Midbrain (tissue), 1 donor: ENCODE measurements at regions not wholly inside any gene's neighbourhood (a gene's known extent, or its start where the extent isn't known, plus 50 kb on each side); places are given as distances from the start of the nearest gene placed in this dataset.

ENCODE experiments used
- DNase-seq: peaks from one replicate; lab custom pipeline; 2025; lab: John Stamatoyannopoulos, UW

DNA sequence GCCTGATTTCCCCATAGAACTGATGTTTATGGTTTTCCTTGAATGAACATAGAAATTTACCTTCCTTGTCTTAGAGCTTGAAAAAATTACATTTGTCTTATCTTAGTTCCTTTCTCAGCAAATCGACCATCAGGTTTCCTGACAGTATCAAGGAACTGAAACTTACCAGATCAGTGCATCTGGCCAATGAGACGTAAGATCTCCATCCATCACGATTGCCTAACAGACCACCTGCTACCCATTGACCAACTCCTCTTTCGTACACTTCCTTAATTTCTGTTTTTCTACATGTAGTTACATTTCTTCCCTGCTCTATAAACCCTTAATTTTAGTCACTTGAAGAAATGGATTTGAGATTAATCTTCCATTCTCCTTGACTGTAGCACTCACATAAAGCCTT is 57.4 kb upstream of the TMPRSS15 start:
- no peak for DNase-seq

GRCh38 chr21:18461743-18462142 is 58.2 kb upstream of the TMPRSS15 start:
- no peak for DNase-seq

GRCh38 chr21:18467715-18468114 is 64.1 kb upstream of the TMPRSS15 start:
- DNase-seq = no peak

DNA sequence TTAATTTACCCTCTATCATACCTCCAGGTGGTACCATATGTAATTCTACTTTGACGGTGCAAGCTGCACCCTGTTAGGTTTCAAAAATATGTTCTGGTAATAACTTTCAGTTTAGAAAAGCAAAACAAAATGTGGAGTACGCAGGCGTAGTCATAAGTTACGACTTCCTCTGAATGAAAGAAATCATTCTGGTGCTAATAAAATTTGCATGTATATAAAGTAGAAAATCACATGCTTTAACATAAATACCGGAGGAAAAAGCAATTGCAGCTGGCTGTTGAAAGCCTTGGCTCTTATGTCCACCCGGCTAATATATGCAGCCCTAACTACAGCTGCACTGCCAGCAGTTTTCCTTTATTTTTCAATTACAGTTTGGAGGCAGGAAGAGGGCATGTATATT is 65.2 kb upstream of the TMPRSS15 start:
- no peak for DNase-seq

DNA sequence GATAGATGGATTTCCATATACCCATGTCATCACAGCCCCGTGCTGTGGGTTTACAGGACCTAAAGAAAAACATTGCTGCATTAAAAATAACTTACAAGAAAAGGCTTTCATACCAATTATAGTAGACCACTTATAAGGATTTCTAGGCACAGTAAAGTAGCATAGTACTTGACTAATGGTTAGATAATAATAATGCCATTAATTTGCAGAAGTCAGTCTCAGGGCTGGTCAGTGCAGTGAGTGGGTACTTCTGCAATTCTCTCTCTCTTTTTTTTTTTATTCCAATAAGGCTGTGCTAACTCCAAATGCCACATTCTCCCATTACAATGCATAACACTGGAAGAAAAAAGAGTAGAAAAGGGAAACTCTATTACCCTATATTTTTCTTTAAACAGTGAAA is 73.1 kb upstream of the TMPRSS15 start:
- no peak for DNase-seq

DNA sequence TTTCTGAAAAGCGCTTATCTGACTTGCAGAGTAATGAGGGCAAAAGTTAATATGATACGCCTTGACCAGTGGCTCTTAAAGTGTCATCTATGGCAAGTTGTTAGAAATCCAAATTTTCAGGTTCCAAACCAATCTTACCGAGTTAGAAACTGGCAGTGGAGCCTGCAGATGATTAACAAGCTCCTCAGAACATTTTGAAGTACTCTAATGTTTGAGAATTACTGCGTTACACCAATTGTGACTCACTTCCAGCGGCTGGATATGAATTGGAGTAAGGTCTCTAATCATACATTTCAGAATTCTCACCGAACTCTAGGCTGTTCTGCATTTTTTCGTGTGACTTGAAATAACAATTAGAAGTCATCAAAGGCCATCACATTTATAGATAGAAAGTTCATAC is 73.5 kb upstream of the TMPRSS15 start:
- DNase-seq = no peak

DNA sequence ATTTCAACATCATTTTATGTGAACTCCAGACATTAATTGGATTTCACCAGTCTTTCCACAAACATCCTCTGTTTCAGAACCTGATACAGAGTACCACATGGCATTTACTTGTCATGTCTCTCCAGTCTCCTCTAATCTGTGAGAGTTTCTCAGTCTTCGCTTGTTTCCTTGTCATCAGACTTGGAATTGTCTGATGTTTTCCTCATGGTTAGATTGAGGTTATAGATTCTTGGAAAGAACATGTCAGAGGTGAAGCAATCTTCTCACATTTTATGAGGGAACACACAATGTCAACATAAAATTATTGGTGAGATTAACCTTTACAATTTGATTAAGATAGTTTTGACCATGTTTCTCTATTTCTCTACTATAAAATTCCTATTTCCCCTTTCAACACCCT is 74.9 kb upstream of the TMPRSS15 start:
- no peak for DNase-seq

DNA sequence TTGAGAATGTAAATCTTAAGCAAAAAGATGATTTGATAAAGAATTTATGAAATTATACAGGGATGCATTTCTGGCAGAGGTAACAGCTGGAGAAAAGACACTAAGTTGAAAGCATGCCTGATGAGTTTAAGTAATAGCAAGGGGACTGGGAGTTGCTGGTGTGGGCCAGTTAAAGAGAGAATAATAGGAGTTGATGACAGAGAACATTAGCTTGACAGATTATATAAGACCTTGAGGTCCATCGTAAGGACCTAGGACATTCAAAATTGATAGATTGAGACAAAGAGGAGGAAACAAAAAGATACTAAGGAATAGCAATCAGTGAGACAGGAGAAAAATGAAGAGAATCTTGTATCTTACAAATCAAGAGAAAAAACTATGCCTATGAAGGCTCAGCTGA is 84.7 kb upstream of the TMPRSS15 start:
- DNase-seq = no peak

- DNase-seq = no peak
Observed at GRCh38 chr21:18493422-18493821, 89.8 kb upstream of the TMPRSS15 start.

DNA sequence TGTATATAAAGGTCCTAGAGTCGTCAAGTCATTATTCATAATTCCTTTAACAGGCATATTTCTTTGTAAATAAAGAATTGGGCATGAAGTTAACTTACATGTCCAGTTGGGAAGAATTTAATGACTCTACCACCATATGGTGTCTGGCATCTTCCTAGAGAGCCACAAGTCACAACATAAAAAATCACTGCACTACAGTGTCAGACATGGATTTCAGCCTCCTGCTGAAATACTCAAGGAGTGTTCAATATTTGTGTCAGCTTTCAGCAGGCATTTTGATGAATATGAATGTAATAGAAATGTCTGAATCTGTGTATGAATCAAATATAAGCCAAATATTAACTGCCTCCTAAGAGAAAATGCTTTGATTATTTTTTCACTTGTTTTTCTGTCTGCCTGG is 91.9 kb upstream of the TMPRSS15 start:
- no peak for DNase-seq

DNA sequence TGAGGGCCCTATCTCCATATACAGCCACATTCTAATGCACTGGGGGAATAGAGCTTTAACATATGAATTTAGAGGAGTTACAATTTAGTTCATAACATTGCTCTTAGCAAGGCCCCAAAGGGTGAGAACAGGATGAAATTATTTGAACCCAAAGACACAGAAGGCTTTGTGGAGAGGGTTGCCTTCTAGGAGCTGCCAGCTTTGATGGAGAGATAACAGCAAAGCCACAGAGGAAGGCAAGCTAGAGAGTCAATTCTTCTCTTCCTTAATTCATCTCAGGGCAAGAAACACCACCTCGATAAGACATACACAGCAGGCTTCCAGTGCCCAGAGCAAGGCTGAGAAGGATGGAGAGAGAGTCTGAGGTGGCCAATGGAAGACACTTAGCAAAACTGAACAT is 94.8 kb upstream of the TMPRSS15 start:
- no peak for DNase-seq

- DNase-seq = peak; percentile 34
Observed at GRCh38 chr21:18499761-18500376, 96.3 kb upstream of the TMPRSS15 start.

GRCh38 chr21:18518054-18518481 is 114.5 kb upstream of the TMPRSS15 start:
- no peak for DNase-seq

DNA sequence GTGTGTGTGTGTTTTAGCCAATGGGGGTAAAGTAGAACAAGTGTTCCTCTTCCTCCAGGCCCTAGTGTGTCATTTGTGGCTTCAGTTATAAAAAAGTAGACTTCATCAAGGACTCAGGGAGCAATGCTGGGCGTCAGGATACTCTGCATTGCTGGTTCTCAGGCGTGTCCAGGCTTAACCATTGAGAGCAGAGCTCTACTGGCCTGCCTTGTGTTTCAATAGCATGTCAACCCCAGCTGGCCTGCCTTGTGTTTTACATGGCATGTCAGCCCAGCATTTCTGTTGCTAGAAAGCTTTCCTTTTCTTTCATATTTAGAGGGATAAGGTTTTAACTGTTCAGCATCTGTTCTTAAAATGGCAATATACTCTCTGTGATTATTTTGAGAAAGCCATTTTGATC is 117.6 kb upstream of the TMPRSS15 start:
- no peak for DNase-seq

GRCh38 chr21:18522181-18522972 is 118.8 kb upstream of the TMPRSS15 start:
- no peak for DNase-seq

DNA sequence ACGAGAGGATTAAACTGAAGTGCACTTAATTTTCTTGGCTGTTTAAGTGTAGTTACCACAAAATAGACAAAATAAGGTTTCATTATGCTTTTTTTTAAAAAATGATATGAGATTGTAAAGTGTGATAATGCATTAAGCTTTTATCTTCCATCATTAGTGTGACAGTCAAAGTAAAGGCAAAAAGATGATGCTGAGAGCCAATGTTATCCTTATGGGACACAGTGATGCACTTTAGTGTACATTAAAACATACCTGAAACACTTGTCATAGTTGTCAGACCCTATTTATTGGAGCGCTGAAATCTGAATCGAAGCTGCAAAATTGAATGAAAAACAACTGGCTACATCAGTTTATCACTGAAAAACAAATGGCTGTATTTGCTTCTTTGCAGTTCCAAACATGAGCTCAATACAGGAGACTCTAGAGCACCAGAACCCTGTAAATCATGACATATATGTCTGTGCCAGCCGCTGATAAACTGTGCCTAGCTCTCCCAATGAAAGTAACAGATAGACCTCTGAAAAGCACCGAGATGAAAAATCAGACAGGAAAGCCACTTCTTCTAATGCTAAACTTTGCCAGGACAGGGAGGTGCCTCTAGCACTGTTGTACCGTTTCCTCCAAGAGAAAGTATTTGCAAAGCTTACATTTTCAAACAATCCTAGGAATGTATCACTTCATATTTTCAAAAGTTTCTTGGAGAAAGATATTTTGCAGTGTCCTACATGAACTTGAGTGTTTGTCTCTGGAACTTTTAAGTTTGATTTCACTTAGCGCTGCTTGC is 120.7 kb upstream of the TMPRSS15 start:
- DNase-seq = no peak

DNA sequence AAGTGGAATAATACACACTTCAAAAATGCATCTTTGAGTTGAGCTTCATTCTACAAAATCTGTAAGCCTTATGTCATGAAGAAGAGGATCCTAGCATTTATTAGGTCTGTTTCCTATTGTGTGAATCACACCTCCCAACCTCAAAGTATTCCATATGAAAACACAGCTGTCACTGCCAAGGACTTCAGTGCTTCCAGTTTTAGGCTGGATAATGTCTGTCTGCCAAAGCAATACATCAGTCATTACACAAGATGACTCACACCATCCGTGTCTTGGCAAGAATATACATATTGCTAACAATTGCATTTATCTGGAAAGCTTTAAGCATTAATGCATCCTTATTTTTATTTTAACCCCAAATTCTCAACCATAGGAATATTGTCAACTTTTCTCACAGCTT is 125.7 kb upstream of the TMPRSS15 start:
- no peak for DNase-seq

DNA sequence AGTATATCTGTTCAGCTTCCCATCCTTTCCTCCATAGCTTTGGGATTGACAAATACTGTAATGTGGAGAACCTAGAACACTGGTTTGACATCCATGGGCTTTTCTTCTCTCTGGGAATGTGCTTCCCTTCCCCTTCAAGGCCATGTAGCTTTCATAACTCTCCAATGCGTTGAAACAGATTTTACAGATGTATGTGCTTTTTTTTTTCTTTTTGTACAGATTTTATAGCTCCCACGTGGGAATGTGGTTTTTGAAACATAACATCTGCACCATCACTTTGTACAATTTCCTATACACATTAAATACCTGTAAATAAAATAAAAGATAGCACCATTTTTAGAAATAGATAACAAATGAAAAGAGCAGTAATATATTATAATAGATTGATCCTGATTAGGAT is 138.5 kb upstream of the TMPRSS15 start:
- no peak for DNase-seq

- DNase-seq = no peak
Observed at GRCh38 chr21:18545908-18546307, 142.3 kb upstream of the TMPRSS15 start.

DNA sequence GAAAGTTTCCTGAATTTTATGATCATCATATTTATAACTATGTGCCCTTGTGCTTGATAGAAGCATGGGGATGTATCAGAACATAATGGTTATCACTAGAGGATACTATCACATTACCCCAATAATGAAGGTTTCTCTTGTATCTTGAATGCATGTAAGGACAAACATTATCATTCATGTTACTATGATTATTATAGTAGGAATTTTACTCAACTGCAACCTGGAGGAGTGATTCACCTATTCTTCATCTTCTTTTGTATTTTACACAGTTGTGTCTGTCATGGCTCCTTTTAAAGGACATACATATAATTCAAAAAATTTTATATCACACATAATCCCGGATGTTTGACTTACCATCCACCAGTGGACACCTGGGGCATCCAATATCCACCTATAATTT is 143.8 kb upstream of the TMPRSS15 start:
- DNase-seq = no peak

- no peak for DNase-seq
Observed at GRCh38 chr21:18548249-18548648, 144.7 kb upstream of the TMPRSS15 start.

DNA sequence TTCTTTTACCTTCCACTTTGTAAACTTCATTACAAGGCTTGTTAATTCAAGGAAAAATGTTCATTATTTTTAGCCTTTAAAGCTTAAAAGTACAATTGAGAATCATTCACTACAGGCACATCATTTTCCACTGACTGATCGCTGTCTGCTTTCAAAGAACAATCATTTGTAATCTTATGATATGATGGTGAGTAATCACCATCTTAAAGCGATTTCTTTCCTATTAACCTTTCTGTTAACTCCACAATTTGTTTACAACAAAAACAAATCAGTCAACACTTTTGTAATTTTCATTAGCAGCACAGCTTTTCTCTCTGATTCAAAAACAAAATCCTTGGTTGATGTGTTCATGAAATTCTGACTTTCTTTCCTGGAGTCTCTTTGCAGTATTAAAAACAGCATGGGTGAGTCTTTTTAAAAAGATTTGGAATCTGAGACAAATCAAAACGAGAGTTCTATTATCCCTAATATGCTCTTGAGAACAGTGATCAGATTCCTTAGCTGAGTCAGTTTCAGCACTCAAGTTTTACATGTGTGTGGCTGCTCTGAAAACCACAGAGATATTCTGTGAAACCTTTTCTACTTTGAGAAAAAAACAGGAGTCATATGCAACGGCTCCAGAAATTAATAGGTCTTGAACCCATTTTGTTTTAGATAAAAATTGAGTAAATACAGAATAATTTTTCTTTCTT is 145.8 kb upstream of the TMPRSS15 start:
- no peak for DNase-seq
